ENCODE measurements at regions not wholly inside any gene's neighbourhood (a gene's known extent, or its start where the extent isn't known, plus 50 kb on each side); places are given as distances from the start of the nearest gene placed in this dataset.

DNA sequence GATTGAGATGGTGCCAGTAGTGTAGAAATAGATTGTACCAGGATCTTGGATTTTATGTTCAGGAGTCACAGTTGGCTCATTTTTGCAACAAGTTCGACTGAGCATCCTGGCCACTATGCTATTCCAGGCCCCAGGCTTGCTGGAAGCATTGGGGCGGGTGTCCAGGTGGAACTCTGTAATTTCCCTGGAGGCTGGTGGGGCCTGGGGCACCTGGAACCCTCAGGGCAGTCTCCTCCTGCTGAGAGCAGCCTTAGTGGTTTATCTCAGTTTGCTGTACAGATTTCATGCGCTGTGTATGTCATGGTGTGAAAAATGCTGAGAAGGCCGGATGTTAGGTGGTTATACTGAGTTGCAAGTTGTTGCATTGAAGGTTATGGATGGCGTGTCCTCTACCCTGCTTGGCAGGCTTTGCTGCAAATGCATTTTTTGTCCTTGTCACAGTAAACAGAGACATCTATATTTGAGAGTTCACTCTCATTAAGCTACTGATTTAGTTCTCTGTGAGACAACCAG lies 135.1 kb upstream of the MYLIP start:
- DNase-seq = no peak

DNA sequence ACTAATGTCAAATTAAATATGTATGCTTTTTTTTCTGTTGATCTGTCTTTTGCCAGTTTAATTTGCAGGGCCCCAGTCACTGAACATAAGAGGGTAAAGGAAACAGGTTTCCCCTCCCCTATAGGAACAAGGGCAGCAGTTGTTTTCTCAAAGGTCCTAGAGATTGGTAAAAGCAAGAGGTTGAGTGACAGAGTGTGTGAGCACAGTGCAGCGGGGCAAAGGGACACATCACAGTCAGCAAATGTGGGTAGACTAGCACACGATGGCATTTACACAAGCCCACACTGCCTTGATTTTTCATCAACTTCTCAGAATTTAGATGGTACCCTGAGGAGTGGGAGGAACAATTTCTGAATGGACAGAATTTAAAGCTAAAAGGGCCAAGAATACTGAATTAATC lies 138.7 kb upstream of the MYLIP start:
- DNase-seq = no peak

DNA sequence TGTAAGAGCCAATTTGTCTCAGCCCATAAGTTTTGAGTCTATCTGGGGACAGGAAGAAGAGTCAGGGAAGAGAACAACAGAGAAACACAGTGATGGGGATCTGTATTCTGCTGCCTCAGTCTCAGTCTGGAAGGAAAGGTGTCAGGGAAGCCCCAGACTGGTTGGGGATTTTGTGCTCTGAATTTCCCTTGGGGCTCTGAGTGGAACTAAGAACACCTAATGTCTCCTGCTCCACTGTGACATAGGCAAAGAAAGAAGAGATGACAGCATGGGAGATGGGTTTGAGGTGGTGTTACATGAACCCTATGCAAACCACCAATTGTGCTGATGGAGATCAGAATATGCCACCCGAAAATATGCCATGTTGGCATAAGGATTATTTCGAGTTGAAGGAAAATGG lies 139.5 kb upstream of the MYLIP start:
- no peak for DNase-seq

DNA sequence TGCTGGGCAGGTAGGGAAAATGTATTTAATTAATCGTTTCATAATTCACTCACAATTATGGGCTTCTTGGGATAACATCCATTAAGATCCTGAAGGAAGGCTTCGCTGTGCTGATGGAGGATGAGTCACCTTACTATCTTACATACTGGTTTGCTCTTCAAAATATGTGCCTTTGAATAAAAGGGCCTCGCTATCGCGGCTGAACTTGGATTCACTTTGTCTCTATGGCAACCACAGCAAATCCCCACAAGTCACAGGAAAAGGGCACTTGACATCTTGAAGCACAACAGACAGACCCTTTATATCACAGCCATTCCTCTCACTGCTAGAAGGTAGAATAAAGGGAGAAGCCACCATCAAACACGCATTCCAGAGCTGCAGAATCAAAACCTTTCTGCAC lies 141.3 kb upstream of the MYLIP start:
- no peak for DNase-seq

DNA sequence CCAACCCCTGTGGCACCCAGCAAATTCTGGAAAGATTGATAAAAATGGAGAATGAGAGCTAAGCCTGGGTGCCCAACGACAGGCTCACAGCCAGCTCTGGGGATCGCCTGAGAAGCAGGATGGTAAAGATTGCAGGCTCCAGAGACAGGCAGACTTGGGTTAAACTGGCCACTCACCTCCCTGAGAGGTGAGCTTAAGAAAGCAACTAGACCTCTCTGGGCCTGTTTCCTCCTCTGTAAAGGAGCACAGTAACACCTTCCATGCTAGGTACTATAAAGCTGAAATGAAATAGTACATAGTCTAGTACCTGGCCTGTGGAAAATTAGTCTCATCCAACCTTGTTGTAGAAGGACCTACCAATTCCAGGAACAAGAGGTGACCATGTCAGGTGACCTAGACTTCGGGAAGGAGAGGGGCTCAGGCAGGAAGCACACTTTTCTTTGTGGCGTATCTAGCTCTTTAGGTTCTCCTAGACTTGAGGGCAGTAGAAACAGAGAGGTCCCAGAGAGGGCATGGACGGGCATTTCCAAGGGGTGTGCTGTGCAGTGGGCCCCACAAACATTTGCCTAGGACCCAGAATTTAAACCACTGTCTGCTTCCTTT lies 142.8 kb upstream of the MYLIP start:
- DNase-seq = no peak

DNA sequence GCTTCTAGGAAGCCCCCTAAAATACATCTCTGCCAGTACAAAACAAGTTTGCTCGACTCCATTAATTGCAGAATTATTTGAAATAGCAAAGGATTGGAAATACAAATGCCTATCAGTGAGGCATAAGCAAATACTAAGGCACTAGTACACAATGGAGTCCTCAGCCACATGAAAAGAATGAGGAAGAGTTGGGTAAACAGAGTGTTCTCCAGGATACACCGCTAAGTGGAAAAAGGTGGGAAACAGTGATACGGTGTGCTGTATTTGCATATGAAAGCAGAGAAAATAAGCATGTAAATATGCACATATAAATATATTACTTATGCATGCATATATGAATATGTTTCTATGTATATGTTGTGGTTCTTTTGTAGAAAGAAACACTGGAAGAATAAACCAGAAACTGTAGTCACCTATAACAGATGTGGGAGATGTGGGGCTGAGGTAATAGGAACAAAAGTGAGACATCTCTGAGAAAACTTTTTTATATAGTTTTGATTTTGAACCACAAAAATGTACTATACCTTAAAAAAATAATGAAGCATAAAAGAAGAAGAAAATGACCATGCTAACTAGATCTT lies 143.4 kb upstream of the MYLIP start:
- no peak for DNase-seq

DNA sequence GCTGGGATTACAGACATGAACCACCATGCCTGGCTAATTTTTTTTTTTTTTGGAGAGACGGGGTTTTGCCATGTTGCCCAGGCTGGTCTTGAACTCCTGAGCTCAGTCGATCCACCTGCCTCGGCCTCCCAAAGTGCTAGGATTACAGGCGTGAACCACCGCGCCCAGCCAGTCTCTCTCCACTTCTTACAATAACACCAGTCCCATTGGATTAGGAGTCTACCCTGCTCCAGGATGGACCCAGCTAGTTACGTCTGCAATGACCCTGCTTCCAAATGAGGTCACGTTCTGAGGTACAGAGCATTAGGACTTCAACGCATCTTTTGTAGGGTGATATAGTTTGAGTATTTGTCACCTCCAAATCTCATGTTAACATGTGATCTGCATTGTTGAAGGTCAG lies 146.9 kb upstream of the MYLIP start:
- DNase-seq = no peak

DNA sequence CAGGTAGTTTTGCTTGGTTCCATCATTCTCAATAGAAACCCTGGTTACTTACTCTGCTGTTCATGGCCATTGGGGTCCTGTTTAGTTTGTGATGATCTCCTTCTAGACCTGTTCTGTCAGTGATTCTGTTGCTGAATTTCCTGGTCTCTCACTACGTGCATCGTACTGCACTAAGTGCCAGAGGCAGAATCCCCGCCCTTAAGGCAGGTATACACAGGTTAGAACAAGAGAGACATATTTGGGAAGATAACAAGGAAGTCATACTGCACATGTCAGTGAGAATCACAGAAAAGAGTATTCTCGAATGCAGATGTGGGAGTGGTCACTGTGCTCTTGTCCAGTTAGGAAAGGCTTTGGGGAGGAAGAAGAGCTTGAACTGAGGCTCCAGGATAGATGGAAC lies 148.1 kb upstream of the MYLIP start:
- DNase-seq = no peak

DNA sequence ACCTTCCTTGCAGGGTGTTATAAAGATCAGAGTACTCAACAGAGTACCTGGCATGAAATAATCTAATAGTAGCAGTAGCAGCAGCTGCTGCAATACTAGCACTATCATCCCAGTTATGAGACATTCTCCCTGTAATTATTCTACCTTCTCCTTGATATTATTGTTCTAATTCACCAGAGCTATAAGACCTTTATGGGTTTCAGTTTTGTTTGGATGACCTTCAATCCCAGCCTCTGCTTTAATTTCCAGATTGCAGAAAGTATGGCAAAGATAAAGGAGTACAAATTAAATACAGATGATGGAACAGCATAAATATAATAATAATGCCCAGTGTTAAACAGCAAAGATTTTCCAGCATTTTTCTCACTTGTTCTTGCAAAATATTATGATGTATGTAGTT lies 150.5 kb upstream of the MYLIP start:
- DNase-seq = no peak

DNA sequence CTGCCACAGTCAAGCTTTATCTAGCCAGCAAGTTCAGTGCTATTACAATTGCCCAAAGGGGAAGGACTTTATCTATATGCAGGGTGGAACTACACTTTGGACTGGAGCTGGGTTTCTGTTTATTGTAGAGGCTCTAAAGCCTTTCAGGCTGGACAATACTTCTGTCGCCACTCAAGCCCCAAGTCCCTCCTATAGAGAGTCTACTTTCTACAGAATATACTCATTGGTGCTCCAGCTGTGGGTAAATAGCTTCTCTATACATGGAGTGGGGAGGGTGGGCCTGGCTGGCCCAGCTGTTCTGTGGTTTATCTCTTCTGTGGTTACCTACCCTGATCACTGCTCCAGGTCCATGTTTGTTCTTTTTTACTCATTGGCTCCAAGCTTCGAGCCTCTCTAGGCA lies 151.8 kb upstream of the MYLIP start:
- no peak for DNase-seq

DNA sequence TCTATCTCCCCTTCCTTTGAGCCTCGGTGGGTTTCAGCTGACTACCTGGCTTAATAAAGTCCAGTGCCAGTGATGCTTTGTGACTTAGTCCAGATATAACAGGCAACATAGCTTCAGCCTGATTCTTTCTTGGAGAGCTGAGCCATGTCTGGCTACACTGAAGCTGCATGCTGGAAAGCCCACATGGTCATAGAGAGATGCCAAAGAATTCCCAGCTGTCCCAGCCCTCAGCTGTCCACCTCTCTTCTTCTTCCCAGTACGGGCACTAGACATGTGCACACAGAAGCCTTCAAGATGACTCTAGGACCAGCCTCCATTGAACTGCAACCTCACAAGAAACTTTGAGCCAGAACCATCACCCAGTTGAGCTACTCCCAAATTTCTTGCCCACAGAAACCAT lies 154.1 kb upstream of the MYLIP start:
- DNase-seq = no peak

DNA sequence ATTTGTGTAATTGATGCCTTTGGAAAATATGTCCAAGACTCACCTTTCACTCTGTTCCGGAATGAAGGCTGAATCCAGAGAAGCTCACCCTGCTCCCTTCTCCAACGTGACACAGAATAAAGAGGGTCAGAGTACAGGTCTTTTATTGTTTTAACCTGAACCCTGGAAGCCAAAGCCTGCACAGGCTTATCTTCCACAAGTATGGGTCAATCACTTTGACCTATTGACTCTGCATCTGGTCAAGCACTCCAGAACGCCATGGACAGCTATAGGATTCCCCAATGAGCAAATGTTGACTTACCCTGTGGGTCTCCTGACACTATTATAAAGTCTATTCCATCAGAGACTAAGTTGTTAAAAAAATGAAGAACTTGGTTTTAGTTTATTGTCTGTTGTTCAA lies 158.4 kb upstream of the MYLIP start:
- no peak for DNase-seq

DNA sequence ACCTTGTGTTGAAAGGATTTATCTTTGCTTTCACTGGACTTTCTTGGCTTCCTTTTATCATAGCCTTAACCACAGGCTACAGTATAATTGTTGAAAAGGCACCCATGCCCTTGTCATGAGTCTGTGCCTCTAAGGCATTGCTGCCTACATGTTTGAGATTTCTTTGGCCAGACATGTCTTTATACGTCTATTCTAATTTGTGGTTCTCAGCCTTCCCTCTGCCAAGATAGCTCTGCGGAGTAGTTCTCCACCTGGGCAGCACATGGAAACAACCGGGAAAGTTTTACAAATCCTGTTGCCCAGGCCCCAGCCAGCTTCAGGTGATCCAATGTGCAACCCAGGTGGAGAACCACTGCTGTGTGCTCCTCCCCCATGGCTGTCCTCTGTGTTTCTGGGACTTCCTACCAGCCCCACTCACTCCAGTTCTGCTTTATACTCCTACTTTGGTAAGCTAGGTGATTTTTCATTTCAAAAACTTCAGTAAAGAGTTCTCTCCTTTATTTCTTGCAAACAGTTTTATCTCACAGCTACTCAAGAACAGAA lies 159.6 kb upstream of the MYLIP start:
- no peak for DNase-seq

DNA sequence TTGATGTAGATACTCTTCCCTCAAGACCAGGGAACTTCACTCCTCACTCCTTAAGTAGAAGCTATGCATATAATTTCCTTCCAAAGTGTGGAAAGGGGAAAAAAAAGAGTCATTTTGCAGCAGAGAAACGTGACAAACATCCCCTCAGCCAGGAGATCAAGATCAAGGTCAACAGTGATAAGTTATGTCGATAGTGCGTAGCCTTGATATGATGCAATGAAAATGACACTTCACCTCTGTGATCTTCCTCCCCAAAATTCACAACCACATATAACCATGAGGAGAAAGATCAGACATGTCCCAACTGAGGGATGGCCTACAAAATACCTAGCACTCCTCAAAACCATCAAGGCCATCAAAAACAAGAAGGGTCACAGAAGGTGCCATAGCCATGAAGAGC lies 160.4 kb upstream of the MYLIP start:
- no peak for DNase-seq

DNA sequence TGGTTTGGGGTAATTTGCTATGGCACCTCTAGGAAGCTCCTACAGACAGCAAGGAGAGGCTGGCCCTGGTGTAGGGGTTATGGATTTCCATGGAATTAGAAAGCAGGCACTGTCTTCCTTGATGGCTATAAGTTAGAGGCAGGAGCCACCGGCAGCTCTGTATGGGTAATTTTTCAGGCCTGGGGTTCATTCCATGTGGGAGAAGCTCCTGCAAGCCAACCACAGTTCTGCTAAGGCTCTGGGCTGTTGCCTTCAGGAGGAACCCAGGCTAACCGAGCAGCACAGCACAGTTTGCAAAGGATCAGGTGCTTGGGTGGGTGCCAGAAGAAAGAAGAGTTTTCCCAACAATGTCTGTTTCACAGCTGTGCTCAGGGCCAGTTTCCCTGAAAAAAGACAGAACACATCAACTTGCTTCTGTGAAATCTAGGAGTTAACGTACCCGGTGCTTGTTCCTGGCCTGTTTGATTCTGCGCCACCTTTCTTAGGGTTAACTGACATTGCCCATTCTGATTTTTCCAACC lies 162.8 kb upstream of the MYLIP start:
- no peak for DNase-seq

DNA sequence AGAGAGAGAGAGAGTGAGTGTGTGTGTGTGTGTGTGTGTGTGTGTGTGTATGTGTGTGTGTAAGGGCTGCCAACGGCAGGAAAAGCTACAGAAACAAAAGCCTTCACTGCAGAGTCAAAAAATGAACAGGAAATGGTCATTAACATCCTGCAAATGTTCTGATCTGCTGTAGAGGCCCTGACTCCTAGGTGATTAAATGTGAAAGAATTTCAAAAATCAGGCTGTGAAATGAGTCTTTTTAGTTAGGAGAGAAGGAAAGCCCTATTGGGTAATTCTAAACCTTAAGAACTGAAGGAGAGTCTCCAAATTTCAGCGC lies 166.5 kb upstream of the MYLIP start:
- DNase-seq = no peak

DNA sequence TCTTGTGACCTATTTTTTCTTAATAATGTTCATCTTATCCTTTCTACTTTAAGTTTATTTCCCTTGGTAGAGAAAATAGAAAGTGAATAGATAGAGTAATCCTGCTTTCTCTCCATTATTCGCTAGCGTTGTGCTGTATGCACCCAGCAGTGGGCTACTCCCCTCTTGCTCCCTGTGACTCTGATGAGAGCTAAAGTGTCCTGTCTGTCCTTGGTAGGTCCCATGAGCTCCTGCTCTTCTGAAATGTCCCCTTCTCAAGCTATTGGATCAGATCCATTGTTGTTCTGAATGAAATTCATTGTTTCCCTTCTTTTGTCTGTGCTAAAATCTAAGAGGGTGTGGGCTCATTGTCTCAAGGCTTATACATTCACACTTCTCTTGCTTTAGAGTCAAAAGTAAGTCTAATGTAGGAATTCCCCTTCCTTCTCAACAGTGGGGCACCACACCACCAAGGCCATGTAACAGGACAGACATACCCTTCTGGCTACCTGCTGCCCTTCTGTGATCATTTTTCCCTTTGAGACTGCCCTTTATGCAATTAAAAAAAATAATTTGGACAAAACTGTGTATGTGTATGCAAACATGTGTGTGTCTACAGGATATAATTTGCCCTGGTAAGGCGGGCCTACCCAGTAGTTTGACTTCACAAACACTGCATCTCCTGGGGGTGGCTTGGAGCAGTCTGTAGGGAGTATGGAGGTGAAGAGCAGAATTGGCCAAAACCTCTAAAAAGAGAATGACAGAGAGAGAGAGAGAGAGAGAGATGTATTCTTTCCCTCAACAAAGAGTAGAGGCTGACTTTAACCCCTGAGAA lies 167.0 kb upstream of the MYLIP start:
- DNase-seq = no peak

DNA sequence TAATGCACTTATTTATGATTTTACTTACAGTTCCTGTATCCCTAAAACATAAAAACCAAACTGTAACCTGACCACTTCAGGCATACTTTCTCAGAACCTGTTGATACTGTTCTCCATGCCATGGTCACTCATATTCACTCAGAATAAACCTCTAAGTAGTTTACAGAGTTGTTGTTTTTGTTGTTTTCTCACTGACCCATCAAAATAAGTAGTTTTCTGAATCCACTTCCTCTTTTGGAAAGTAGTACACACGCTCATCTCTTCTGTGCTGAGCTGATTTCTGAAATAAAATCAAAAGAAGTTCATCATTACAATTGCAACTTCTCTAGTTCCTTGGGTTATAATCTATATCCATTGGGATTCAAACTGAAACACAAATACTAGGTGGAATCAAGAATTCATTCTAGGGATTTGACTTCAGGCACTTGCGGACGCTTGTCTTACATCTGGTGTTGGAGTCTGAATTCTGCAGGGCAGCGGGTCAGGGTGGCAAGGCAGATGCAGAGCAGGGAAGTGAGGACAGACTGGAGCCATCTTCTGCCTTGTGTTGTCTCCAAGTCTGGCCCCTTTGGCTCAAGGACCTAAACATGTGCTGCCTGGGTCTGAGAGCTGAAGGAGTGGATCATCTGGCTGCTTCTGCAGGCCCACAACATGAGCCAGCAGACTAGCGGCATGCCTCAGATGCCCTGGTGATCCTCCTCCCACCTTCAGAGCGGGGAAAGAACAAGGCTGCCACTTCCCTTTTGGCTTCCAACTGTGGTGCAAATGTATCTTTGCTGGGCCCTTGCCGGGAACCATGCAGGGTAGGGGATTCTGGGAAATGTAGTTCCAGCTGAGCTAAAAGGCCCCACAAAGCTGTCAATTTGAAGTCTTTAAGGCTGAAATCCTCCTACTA lies 167.9 kb upstream of the MYLIP start:
- no peak for DNase-seq

DNA sequence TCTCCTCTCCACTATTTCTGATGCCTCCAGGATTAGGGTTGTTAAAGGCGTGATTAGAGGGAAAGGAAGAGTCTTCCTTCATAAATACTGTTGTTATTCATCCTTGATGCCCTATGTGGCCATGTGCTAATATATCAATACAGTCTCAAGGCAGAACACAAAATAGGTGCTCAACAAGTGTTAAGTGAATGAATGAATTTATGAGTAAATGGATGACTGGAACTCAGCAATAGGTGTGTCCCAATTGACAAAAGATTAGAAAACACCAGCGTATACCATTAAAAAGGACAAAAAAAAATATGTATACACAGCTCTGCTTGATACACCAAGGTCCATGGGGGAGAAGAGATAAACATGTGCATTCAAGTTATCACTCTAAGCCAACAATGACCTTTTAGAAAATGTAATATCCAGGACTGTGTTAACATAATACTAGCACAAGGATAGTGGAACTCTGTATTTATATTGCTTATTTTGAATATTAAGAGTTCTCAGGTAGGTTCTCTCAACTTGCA lies 171.2 kb upstream of the MYLIP start:
- DNase-seq = no peak

DNA sequence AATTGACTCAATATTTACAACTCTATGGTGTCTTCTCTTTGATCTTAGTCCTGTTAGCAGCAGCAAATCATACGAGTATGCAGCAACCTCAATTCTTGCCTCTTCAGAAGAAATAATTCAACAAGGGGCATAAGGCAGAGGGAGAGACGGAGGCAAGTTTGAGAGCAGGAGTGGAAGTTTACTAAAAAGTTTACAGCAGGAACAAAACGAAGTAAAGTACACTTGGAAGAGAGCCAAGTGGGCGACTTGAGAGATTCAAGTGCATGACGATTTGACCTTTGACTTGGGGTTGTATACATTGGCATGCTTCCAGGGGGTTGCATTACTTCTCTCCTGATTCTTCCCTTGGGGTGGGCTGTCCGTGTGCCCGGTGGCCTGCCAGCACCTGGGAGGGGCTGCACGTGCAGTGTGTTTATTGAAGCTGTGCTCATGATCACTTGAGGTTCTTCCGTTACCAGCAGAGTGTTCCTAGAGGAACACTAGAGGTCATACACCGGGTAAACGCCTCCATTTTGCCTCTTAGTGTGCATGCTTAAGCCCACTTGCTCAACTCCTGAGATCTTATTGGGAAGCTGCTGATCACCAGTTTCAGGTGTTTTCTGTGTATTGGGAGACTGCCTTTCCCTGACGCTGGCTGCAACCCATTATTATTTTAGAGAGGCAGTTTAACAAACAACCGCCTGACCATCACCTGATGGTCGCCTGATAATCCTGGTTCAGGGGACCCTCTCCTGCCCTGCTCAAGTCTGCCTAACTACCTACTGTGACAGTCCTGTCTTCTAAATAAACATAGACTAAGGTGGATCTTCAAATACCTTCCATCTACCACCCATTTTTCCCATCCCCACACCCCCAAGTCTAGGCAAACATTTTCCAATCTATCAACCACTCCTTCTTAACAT lies 172.4 kb upstream of the MYLIP start:
- no peak for DNase-seq

DNA sequence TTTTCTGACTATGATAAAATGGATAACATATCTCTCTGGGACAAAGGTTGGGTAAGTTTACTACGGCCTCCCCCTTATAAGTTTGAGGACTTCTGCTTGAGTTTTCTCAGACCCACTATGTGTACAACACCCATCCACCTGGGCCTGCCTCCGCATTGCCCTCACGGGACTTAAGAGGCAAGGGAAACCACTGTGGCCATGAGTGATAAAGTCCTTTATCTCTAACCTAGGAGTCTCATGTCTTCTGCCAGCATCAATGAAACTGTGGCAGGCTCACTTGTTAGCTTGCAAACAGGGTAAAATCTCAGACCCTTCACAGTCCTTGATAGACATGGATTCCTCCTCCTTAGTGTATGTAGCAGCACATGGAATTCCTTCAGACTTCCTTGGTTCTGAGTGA lies 173.4 kb upstream of the MYLIP start:
- no peak for DNase-seq
